ENCODE measurements at regions not wholly inside any gene's neighbourhood (a gene's known extent, or its start where the extent isn't known, plus 50 kb on each side); places are given as distances from the start of the nearest gene placed in this dataset.

GRCh38 chr11:57111619-57112018 is 70.1 kb upstream of the LRRC55 start:
- in situ Hi-C loops (cut with HindIII; ENCODE audit: low sequenced_read_pairs) = no loop called here
- no peak overlapping the region for H3K4me3 ChIP-seq (ENCODE audit: low read depth, low read length)
- TF ChIP-seq CTCF (IDR thresholded peaks at IDR 0.05; ENCODE audit: low read depth, low read length, missing control alignments) = no peak
- DNase-seq (ENCODE audit: low read depth) = no peak

DNA sequence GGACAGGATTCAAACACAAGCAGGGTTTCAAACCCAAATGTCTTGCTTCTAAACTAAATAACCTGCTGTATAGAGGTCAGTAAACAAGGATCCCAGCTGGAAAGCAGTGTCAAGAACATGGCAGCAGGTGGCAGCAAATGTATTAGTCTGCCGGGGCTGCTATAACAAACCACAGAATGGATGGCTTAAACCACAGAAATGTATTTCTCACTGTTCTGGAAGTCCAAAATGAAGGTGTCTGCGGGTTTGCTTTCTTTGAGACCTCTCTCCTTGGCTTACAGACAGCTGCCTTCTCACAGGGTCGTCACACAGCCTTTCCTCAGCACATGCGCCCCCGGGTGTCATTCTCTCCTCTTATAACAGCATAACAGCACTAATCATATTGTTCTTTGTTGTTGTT is 65.1 kb upstream of the LRRC55 start:
- peak; percentile 49 for TF ChIP-seq CTCF (IDR thresholded peaks at IDR 0.05; ENCODE audit: low read depth, low read length, missing control alignments)
- peak; percentile 16 for DNase-seq (ENCODE audit: low read depth)

GRCh38 chr11:57120192-57120965 is 61.4 kb upstream of the LRRC55 start:
- in situ Hi-C loops (cut with HindIII; ENCODE audit: low sequenced_read_pairs) = no loop called here
- no peak for DNase-seq (ENCODE audit: low read depth)
- TF ChIP-seq CTCF (IDR thresholded peaks at IDR 0.05; ENCODE audit: low read depth, low read length, missing control alignments) = no peak
- H3K4me3 ChIP-seq (ENCODE audit: low read depth, low read length) = no peak overlapping the region

More for the DNA sequence above, 65.1 kb upstream of the LRRC55 start:
- in situ Hi-C loops (cut with HindIII; ENCODE audit: low sequenced_read_pairs) = loop anchor here (5.0 kb wide), 1 partner anchor 274 kb away; no protein-coding TSS in a partner anchor
- no peak overlapping the region for H3K4me3 ChIP-seq (ENCODE audit: low read depth, low read length)

- in situ Hi-C loops (cut with HindIII; ENCODE audit: low sequenced_read_pairs) = no loop called here
- TF ChIP-seq CTCF (IDR thresholded peaks at IDR 0.05; ENCODE audit: low read depth, low read length, missing control alignments) = no peak
- DNase-seq (ENCODE audit: low read depth) = no peak
- H3K4me3 ChIP-seq (ENCODE audit: low read depth, low read length) = no peak overlapping the region
These were observed 59.8 kb upstream of the LRRC55 start for GRCh38 chr11:57121996-57122395.

DNA sequence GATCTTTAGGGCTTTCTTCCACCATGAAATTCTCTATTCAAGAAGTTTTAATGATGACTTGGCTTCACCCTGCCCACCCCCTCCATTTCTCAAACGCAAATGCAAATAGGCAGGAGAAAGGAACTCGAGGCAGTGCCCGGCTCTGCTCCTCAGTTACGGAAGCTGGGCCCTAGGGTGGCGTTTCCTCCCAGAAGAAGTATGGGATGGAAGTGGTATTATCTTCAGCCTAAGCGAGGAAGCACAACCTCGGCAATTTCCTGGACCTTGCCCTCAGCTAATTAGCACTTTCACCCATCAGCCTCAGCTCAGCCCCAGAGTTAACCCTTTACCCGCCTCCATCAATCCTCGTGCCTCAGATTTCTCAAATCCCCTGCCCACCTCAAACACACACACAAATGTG is 58.2 kb upstream of the LRRC55 start:
- no peak overlapping the region for H3K4me3 ChIP-seq (ENCODE audit: low read depth, low read length)
- in situ Hi-C loops (cut with HindIII; ENCODE audit: low sequenced_read_pairs) = no loop called here
- no peak for TF ChIP-seq CTCF (IDR thresholded peaks at IDR 0.05; ENCODE audit: low read depth, low read length, missing control alignments)
- no peak for DNase-seq (ENCODE audit: low read depth)

- no peak for TF ChIP-seq CTCF (IDR thresholded peaks at IDR 0.05; ENCODE audit: low read depth, low read length, missing control alignments)
- DNase-seq (ENCODE audit: low read depth) = no peak
- H3K4me3 ChIP-seq (ENCODE audit: low read depth, low read length) = no peak overlapping the region
- in situ Hi-C loops (cut with HindIII; ENCODE audit: low sequenced_read_pairs) = no loop called here
These were observed 57.2 kb upstream of the LRRC55 start for GRCh38 chr11:57124505-57124904.

All from astrocyte of the cerebellum (primary cell).